PC-9 (cell line): ENCODE measurements at regions not wholly inside any gene's neighbourhood (a gene's known extent, or its start where the extent isn't known, plus 50 kb on each side); places are given as distances from the start of the nearest gene placed in this dataset.

Source experiments
- BruUV-seq: library from RNA; stranded (reverse); fragments of 400-500 nt; replicated peaks from 2 replicates; lab custom pipeline; 2021; lab: Mats Ljungman, UMichigan
- CTCF ChIA-PET: fragments of 300-600 bp; sonication (Branson Sonifier 250); formaldehyde crosslinking; loops from one replicate; lab custom pipeline; 2022; ENCODE audit warnings: antibody characterized with exemption; lab: Charles Lee
- POLR2A ChIA-PET: fragments of 300-600 bp; sonication (Branson Sonifier 250); formaldehyde crosslinking; loops from one replicate; lab custom pipeline; 2022; ENCODE audit warnings: antibody characterized with exemption; ENCODE audit not compliant: unreplicated experiment; lab: Charles Lee
- DNase-seq, 2 experiments: peaks; one replicate each; pipeline versions ENCODE4 v3.0.0 to v3.0.0-alpha.2; 2015 to 2022; ENCODE audit warnings: mixed read lengths in 1 of 2
- H2AFZ ChIP-seq: fragments of 200-600 bp; sonication (generic); 2 replicates; pipeline ENCODE4 v1.8.1; 2017; ENCODE audit warnings: antibody characterized with exemption
- H3F3A ChIP-seq: fragments of 200-600 bp; sonication (generic); 2 replicates; pipeline ENCODE4 v1.8.1; 2017; ENCODE audit warnings: antibody characterized with exemption, mild to moderate bottlenecking, low read depth; ENCODE audit not compliant: insufficient read depth
- H3K27ac ChIP-seq: fragments of 200-600 bp; sonication (generic); 2 replicates; pipeline ENCODE4 v1.6.1; 2016; ENCODE audit warnings: mixed run types
- H3K27me3 ChIP-seq: fragments of 200-600 bp; sonication (generic); 2 replicates; pipeline ENCODE4 v1.6.1; 2016; ENCODE audit warnings: low read depth, mixed run types; ENCODE audit not compliant: insufficient read depth
- H3K36me3 ChIP-seq: fragments of 200-600 bp; sonication (generic); 2 replicates; pipeline ENCODE4 v1.6.1; 2016; ENCODE audit warnings: low read depth, mixed run types
- H3K4me1 ChIP-seq: fragments of 200-600 bp; sonication (generic); replicated peaks from 2 replicates; pipeline ENCODE4 v1.6.1; 2016; ENCODE audit warnings: mixed run types; ENCODE audit not compliant: insufficient read depth
- H3K4me2 ChIP-seq: fragments of 200-600 bp; sonication (generic); 2 replicates; pipeline ENCODE4 v1.6.1; 2017; ENCODE audit warnings: mixed run types
- H3K4me3 ChIP-seq: fragments of 200-600 bp; sonication (generic); 2 replicates; pipeline ENCODE4 v1.6.1; 2016; ENCODE audit warnings: mixed run types
- H3K79me2 ChIP-seq: fragments of 200-600 bp; sonication (generic); 2 replicates; pipeline ENCODE4 v1.6.1; 2017; ENCODE audit warnings: low read depth, mixed run types
- H3K9me2 ChIP-seq: fragments of 200-600 bp; sonication (generic); 2 replicates; pipeline ENCODE4 v1.8.1; 2017; ENCODE audit warnings: mild to moderate bottlenecking; ENCODE audit not compliant: insufficient read depth
- H3K9me3 ChIP-seq: fragments of 200-600 bp; sonication (generic); 2 replicates; pipeline ENCODE4 v1.8.1; 2016; ENCODE audit warnings: low read depth; ENCODE audit not compliant: insufficient read depth
- H4K20me1 ChIP-seq: fragments of 200-600 bp; sonication (generic); 2 replicates; pipeline ENCODE4 v1.8.1; 2017; ENCODE audit not compliant: insufficient read depth
- EZH2 ChIP-seq: fragments of 200-600 bp; sonication (generic); IDR thresholded peaks from 2 replicates; pipeline ENCODE4 v1.8.0; 2017; ENCODE audit warnings: antibody characterized with exemption, low read depth
- intact Hi-C: fragments of 100-400 bp; cut with micrococcal nuclease; formaldehyde crosslinking; loops from one replicate; pipeline ENCODE4 v1.10.0; 2022; ENCODE audit not compliant: unreplicated experiment
- TF ChIP-seq, protein P1 (sequence below): fragments of 200-600 bp; sonication (generic); conservative IDR thresholded peaks from 2 replicates; pipeline ENCODE4 v1.6.1; 2017; ENCODE audit warnings: mixed run types, antibody characterized with exemption, mild to moderate bottlenecking, moderate library complexity

DNA sequence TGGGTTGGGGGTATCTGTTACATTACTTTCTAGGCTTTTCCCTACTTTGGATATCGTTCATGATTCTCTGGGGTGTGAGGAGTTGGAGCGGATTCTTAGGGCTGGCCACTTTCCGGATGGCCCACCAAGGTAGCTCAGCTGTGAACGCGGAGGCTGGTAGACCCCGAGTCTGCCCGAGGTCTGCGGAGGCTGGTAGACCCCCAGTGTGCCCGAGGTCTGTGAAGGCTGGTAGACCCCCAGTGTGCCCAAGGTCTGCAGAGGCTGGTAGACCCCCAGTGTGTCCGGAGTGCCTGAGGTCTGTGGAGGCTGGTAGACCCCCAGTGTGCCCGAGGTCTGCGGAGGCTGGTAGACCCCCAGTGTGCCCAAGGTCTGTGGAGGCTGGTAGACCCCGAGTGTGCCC, 99.2 kb upstream of the ZNF469 start:
- CTCF ChIA-PET = no interaction called here
- Histone ChIP-seq H3K79me2 (no peaks in the 10 kb centered on the region), H3K9me2 (no peaks in the 10 kb centered on the region), H3K27ac (no peak overlapping the region), H3K4me2 (no peak overlapping the region), H3K4me1 (peaks cover 6% of the 10 kb centered on the region; the same call in 1 of the 2 replicates), H3K9me3 (peaks cover 15% of the 10 kb centered on the region; the same call in 1 of the 2 replicates), H3K4me3 (no peak overlapping the region), H3K27me3 (no peaks in the 10 kb centered on the region), H3K36me3 (no peaks in the 10 kb centered on the region), H3F3A (no peaks in the 10 kb centered on the region), H4K20me1 (no peaks in the 10 kb centered on the region), H2AFZ (no peak overlapping the region)
- POLR2A ChIA-PET = no interaction called here
- TF ChIP-seq, protein P1, sequence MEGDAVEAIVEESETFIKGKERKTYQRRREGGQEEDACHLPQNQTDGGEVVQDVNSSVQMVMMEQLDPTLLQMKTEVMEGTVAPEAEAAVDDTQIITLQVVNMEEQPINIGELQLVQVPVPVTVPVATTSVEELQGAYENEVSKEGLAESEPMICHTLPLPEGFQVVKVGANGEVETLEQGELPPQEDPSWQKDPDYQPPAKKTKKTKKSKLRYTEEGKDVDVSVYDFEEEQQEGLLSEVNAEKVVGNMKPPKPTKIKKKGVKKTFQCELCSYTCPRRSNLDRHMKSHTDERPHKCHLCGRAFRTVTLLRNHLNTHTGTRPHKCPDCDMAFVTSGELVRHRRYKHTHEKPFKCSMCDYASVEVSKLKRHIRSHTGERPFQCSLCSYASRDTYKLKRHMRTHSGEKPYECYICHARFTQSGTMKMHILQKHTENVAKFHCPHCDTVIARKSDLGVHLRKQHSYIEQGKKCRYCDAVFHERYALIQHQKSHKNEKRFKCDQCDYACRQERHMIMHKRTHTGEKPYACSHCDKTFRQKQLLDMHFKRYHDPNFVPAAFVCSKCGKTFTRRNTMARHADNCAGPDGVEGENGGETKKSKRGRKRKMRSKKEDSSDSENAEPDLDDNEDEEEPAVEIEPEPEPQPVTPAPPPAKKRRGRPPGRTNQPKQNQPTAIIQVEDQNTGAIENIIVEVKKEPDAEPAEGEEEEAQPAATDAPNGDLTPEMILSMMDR = no peak
- TF ChIP-seq EZH2 = no peak
- intact Hi-C loops = no loop called here
- no TSS peak for BruUV-seq
- DNase-seq = no peak

DNA sequence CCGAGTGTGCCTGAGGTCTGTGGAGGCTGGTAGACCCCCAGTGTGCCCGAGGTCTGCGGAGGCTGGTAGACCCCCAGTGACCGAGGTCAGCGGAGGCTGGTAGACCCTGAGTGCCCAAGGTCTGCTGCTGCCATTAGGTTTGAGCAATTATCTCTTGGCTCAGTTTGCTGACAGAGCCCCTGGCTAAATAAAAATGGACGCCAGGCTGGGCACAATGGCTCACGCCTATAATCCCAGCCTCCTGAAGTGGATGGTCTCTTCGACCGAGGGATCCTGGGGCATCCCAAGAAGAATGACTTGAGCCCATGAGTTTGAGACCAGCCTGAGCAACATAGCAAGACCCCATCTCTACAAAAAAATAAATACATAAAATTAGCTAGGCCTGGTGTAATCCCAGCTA, 98.7 kb upstream of the ZNF469 start:
- H3K4me2 ChIP-seq = no peak overlapping the region
- H3K4me3 ChIP-seq = no peak overlapping the region
- DNase-seq = no peak
- no peaks in the 10 kb centered on the region for H3K79me2 ChIP-seq
- TF ChIP-seq EZH2 = no peak
- TF ChIP-seq, protein P1 = no peak
- H2AFZ ChIP-seq = no peak overlapping the region
- H3K4me1 ChIP-seq = peaks cover 6% of the 10 kb centered on the region; the same call in 1 of the 2 replicates
- H3K27me3 ChIP-seq = no peaks in the 10 kb centered on the region
- H3K27ac ChIP-seq = no peak overlapping the region
- H3K36me3 ChIP-seq = no peaks in the 10 kb centered on the region
- BruUV-seq = no TSS peak
- H3K9me2 ChIP-seq = no peaks in the 10 kb centered on the region
- H3K9me3 ChIP-seq = peaks cover 15% of the 10 kb centered on the region; the same call in 1 of the 2 replicates
- intact Hi-C loops = no loop called here
- ChIA-PET POLR2A (no interaction called here), CTCF (no interaction called here)
- no peaks in the 10 kb centered on the region for H3F3A ChIP-seq
- no peaks in the 10 kb centered on the region for H4K20me1 ChIP-seq

DNA sequence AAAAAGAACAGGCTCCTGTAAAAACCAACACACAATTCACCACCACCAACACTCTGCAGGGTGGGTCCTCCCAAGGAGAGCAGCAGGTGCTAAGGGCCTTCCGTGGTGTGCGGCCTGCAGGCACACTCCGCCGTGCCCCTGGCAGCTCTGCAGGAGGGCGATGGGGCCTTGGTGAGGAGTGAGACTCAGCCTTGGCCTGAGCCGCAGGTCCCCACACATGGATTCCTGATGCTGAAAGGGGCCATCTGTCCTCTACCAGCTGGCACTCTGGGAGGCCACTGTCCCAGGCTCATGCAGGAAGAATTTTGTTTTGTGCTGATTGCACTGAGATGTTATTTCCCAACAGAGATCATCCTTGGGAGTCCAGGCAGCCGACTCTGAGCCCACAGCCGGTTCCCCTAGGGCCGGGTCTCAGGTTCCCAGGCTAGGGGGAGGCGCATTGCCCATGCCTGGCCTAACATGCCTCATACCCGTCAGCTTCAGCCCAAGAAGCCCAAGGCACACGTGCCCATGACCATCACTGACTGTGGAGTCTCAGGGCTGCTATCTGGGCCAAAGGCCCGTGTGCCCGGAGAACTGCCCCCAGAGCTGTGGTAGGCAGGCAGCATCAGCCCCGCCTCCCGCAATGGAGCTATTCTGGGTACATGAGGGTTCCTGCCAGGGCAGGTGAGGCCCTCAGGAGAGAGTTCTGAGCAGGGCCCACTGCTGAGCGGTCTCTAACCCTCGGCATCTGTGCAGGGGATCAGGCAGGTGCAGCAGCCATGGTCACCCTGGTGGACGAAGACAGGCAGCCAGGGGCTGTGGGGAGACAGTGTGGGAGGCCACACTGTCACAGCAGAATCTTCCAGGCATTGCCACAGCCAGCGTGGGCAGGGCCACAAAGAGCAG, 97.9 kb upstream of the ZNF469 start:
- intact Hi-C loops = no loop called here
- Histone ChIP-seq H3K9me2 (no peaks in the 10 kb centered on the region), H4K20me1 (no peaks in the 10 kb centered on the region), H3K9me3 (peaks cover 15% of the 10 kb centered on the region; the same call in 1 of the 2 replicates), H2AFZ (no peak overlapping the region), H3K79me2 (no peaks in the 10 kb centered on the region), H3K27me3 (no peaks in the 10 kb centered on the region), H3K4me1 (peaks cover 6% of the 10 kb centered on the region; the same call in 1 of the 2 replicates), H3K4me3 (no peak overlapping the region), H3K27ac (no peak overlapping the region), H3K4me2 (no peak overlapping the region), H3K36me3 (no peaks in the 10 kb centered on the region), H3F3A (no peaks in the 10 kb centered on the region)
- no peak for DNase-seq
- TF ChIP-seq, protein P1 = no peak
- TF ChIP-seq EZH2 = no peak
- ChIA-PET POLR2A (no interaction called here), CTCF (no interaction called here)
- no TSS peak for BruUV-seq
